GM18502 (cell line): ENCODE measurements at regions not wholly inside any gene's neighbourhood (a gene's known extent, or its start where the extent isn't known, plus 50 kb on each side); places are given as distances from the start of the nearest gene placed in this dataset.

Source experiments
- ATAC-seq: cut with Tn5 transposase; IDR thresholded peaks from one replicate; pipeline ENCODE4 v1.9.1; 2021; ENCODE audit warnings: mild to moderate bottlenecking; ENCODE audit not compliant: unreplicated experiment, poor library complexity

- no peak for ATAC-seq
Measured at GRCh38 chr9:12441506-12441905, 251.7 kb upstream of the TYRP1 start.

DNA sequence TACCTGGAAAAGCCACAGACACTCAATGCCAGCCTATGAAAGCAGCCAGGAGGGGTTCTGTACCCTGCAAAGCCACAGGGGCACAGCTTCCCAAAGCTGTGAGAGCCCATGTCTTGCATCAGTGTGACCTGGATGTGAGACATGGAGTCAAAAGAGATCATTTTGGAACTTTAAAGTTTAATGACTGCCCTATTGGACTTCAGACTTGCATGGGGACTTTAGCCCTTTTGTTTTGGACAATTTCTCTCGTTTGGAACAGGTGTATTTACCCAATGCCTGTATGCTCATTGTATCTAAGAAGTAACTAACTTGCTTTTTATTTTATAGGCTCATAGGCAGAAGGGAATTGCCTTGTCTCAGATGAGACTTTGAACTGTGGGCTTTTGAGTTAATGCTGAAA, 244.9 kb upstream of the TYRP1 start:
- ATAC-seq, result no peak

GRCh38 chr9:12457237-12457636, 235.9 kb upstream of the TYRP1 start:
- ATAC-seq, result no peak

GRCh38 chr9:12461763-12462460, 231.3 kb upstream of the TYRP1 start:
- ATAC-seq, result no peak

DNA sequence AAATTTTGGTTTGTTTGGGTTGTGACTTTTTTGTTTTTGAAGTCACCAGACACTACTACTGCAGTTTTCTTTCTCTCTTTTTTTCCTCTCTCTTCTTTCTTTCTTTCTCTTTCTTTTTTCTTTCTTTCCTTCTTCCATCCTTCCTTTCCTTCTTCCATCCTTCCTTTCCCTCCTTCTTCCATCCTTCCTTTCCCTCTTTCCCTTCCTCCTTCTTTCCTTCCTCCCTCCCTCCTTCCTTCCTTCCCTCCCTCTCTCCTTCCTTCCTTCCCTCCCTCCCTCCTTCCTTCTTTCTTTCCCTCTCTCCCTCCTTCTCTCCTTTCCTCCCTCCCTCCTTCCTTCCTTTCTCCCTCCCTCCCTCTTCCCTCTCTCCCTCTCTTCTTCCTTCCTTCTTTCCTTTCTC, 230.3 kb upstream of the TYRP1 start:
- no peak for ATAC-seq

DNA sequence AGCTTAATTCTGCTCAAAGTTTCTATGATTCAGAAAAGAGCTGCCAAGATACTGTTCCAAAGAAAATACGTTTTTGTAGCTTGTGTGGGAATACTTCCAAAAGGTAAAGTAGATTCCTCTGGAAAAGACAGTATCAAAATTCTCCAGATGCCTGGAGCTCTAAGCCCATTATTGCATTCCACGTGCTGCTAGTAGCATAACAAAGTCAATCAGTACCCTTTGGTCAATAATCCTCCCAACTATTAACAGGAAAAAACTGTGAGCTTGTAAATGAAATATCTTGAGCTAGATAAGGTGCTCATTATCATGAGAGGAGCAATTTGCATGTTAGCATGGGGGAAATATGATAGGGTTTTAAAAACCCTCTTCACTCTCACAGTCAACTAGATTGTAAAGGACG, 229.5 kb upstream of the TYRP1 start:
- ATAC-seq, result no peak

- no peak for ATAC-seq
Measured at GRCh38 chr9:12464400-12464799, 228.8 kb upstream of the TYRP1 start.

DNA sequence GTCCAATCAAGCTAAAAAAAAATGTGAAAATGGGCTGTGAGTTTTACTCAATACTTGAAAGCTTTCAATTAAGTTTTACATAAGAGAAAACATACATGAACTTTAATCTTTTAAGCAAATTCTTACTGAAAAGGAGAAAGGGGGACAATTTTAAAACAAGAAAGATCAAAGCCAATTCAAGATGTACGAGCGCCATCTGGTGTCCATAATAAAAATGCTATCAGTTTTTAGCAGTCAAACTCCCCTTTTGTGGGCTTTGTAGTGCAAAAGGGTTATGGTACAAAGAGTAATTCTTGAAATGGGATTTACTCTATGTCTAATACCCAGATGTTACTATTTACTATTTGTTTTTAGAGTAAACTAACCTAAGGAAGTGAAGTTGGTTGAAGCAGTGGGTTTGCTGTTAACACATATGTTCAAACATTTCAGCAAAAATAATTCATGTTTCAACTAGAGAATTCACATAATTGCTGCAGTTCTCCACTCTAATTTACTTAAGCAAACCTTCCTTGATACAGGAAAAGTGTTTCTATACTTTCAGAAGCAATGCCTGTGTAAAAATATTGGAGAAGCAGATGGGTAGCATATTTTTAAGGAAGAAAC, 228.2 kb upstream of the TYRP1 start:
- ATAC-seq, result no peak

DNA sequence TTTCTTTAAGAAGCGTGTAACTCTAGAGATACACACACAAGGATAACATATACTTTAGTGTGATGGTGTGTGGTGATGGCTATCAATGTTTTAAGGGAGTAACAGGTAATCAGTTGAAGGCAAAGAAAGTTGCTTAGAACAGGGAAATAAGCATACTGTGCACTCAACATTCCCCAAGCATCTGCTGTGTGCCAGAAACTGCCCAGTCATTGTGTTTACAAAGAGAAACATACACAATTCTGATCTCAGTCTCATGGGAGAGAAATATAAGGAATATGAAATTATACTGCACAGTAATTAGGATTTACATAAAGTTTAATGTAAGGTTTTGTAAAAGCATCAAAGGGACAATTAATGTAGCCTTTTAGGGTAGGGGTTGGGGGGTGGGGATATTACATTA, 224.1 kb upstream of the TYRP1 start:
- no peak for ATAC-seq

DNA sequence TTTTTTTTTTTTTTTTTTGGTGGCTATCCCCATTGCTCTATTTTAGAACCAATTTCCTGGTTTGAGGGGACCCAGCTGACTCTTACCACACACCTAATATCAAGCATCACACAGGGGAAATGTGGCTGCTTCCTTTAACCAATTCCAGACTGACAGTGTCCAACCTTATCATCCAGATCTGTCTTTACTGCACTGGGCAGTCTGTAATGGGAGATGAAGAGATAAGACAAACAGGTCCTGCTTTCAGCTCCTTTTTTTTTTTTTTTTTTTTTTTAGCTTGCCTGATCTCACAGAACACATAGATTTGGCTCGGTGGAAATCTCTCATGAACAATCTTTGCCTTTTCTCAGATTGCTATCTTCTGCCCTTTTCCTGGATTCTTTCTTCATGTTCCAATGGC, 198.8 kb upstream of the TYRP1 start:
- ATAC-seq, result no peak

DNA sequence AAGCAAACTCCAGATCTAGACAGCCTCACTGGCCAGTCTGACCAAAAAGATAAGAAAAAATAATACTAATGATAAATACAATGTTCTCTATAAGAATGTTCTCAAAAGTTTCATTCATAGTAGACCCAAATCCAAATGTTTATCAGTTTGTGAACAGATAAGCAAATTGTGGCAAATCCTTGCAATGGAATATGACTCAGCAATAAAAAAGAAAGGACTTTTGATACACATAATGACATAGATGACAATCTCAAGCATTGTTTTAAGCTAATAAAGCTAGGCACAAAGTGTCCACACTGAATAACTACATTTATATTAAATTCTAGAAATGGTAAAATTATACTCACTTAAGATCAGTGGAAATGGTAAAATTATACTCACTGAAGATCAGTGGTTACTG, 195.4 kb upstream of the TYRP1 start:
- no peak for ATAC-seq

DNA sequence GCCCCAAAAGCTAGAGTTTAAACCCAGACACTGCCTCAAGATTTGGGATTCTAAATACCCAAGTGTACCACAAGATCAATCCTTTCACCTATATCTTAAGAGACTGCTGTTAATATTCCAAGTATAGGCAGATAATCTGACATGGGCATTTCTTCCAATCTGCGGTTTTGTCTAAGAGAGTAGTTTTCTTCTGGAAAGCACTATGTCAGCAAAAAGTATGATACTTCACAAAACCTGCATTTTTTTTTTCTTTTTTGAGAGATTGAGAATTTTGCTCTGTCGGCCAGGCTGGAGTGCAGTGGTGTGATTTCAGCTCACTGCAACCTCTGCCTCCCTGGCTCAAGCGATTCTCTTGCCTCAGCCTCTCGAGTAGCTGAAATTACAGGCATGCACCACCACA, 190.7 kb upstream of the TYRP1 start:
- no peak for ATAC-seq

DNA sequence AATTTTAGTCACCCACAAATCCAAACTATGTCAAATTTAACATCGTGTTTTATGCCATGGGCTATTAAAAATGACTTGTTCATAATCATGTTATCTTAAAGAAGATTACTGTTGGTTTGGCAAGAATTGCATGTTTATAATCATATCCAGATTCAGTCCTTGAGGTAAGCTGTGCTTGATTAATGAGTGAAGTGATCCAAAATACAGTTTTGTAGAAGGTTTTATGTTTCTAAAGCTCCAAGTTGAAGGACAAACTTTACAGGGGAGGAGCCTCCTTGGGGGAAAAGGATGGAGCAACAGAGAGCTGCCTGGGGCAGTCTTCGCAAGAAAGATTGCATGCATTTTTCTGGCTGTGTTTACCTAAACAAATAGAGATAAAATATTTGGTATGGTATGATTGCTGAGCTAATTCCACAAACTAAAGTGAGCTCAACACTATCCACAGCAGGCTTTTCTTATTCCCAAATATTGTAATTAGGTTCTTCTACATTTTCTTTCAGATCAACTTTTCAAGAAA, 189.5 kb upstream of the TYRP1 start:
- ATAC-seq, result no peak

DNA sequence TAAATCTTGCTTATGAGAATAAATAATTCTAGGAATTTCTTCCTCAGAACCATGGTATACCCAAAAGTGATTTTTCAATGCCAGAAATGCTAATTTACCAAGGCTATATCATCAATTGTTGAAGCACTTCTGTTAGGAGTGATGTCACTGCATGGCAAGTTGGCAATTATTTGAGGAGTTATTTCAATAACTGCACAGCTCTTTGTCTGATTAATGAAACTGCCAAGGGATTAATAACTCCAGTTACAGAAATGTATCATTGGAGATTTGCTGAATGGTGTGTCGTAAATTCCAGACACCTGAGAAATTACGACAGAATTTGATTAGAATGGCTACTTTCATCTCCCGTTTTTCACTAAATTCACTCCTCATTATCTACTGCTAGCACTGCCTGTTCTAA, 182.6 kb upstream of the TYRP1 start:
- ATAC-seq, result no peak

- ATAC-seq, result no peak
Measured at GRCh38 chr9:12511726-12512125, 181.5 kb upstream of the TYRP1 start.

DNA sequence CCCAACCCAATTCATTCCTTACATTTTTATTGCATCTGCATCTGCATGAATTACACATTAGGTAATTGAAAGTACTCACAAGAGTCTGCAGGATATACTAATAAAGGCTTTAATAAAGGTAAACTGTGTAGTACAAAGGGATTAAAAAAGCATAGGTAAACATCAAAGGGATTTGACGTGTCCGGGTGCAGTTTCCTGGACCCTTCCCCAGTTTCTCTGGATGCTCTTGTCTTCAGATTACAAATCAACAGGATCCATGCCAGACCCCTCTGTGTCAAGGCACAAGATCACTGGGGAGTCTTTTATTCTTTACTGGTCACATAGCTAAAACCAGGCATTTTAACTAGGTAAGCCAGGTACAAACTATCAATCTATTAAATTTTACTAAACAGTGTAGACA, 177.2 kb upstream of the TYRP1 start:
- ATAC-seq, result no peak

DNA sequence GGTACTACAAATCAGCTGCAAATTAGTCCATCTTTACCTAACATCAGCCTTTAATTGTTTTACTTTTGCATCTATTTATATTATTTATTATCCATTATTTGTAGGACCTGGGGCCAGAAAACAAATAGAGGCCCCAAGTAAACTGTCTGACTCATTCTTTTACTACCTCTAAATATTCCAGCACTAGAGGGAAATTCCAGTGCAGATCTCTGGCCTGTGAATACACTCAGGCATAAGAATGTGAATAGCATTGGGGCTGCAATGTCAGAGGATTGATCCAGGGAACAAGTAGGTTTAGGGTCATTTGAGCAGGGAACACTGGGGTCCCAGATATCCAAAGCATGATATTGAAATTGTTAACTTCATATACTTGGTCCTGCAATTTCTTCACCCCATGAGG, 176.6 kb upstream of the TYRP1 start:
- no peak for ATAC-seq

GRCh38 chr9:12538842-12539579, 154.2 kb upstream of the TYRP1 start:
- no peak for ATAC-seq

GRCh38 chr9:12539580-12539975, 153.6 kb upstream of the TYRP1 start:
- no peak for ATAC-seq

DNA sequence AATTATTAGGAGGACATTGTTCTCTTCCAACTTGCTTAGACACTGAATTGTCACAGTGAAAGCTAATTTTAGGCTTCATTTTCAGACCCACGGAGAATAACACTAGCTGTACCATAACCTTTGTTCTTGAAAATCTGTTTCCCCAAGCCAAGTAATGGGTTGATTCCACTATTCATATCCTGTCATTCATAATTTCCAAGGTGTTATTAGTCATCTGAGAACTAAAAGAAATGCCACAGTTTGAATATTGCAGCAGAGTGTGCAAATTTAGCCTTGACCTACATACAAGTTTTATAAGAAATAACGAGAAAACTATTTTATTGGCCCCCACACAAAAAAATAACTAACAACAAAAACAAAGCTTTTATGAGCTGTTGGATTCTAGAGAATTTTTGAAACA, 148.5 kb upstream of the TYRP1 start:
- no peak for ATAC-seq

DNA sequence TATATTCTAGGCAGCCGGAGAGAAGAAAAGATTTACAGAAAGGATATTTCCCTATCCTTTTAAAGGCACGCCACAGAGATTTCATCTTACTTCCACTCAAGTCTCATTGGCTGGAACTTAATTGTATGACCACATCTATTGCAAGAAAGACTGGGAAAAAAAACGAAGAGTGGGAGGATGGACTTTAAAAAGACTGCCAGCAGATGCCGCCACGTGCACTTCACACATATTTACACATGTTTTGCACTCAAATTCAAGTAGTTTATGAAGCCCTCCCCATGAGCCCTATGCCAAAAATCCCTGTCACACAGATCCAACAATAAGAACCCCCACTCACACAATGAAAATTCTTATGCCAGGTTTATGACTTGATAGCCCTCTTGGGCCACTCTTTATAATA, 138.5 kb upstream of the TYRP1 start:
- ATAC-seq, result no peak
